Endothelial cell of umbilical vein (primary cell): ENCODE measurements at regions not wholly inside any gene's neighbourhood (a gene's known extent, or its start where the extent isn't known, plus 50 kb on each side); places are given as distances from the start of the nearest gene placed in this dataset.

Source experiments
- BruUV-seq: library from RNA; stranded (reverse); fragments of 400-500 nt; replicated peaks from 2 replicates; lab custom pipeline; 2021; lab: Mats Ljungman, UMichigan
- CTCF ChIA-PET: fragments of 300-600, 350-600 bp; sonication (Branson Sonifier 250); formaldehyde crosslinking; loops from one replicate; lab custom pipeline; 2021; ENCODE audit warnings: antibody characterized with exemption, inconsistent platforms; lab: Charles Lee
- POLR2A ChIA-PET: fragments of 300-600, 350-600 bp; sonication (Branson Sonifier 250); formaldehyde crosslinking; loops from one replicate; lab custom pipeline; 2021; ENCODE audit warnings: antibody characterized with exemption, inconsistent platforms; lab: Charles Lee
- DNase-seq: peaks from one replicate; pipeline ENCODE4 v3.0.0-alpha.2; 2011; ENCODE audit warnings: low read depth, low spot score
- FAIRE-seq: peaks from 2 replicates; lab custom pipeline; 2011; peaks lifted over from hg19 to GRCh38; lab: Jason Lieb, UNC
- H2AFZ ChIP-seq: 2 replicates; pipeline ENCODE4 v1.6.0; 2012; ENCODE audit warnings: low read depth, low read length, control low read depth, inconsistent platforms
- H3K27ac ChIP-seq: 2 replicates; pipeline ENCODE4 v1.5.1; 2011; ENCODE audit warnings: low read depth, mild to moderate bottlenecking, control low read depth, low read length, moderate library complexity; ENCODE audit not compliant: insufficient read depth
- H3K27me3 ChIP-seq, 2 experiments: 2 replicates each; pipeline versions ENCODE4 v1.6.0 to v1.6.1; 2011; ENCODE audit warnings: low read length in 2 of 2, mixed read lengths in 1 of 2; ENCODE audit not compliant: control insufficient read depth in 2 of 2, insufficient read depth in 2 of 2
- H3K36me3 ChIP-seq, 2 experiments: 2 replicates in 1 of 2; 3 replicates in 1 of 2; pipeline ENCODE4 v1.5.1; 2011; ENCODE audit warnings: low read length in 2 of 2, mild to moderate bottlenecking in 1 of 2, moderate library complexity in 1 of 2; ENCODE audit not compliant: control insufficient read depth in 2 of 2, insufficient read depth in 2 of 2; ENCODE audit errors: extremely low read depth in 1 of 2
- H3K4me1 ChIP-seq: 3 replicates; pipeline ENCODE4 v1.5.1; 2011; ENCODE audit warnings: mild to moderate bottlenecking, low read length; ENCODE audit not compliant: control insufficient read depth, insufficient read depth; ENCODE audit errors: extremely low read depth
- H3K4me2 ChIP-seq: 2 replicates; pipeline ENCODE4 v1.6.1; 2011; ENCODE audit warnings: low read length, control low read depth, mixed read lengths; ENCODE audit not compliant: insufficient read depth
- H3K4me3 ChIP-seq, 3 experiments: fragments of 200-600 bp in 1 of 3; sonication (generic), shearing (Covaris generic) in 1 of 3; replicated peaks in 1 of 3; 2 replicates each; pipeline ENCODE4 v1.5.1; 2011 to 2016; ENCODE audit warnings: control low read depth in 3 of 3, low read length in 3 of 3, mild to moderate bottlenecking in 2 of 3, inconsistent platforms in 1 of 3, low read depth in 1 of 3, moderate library complexity in 1 of 3; ENCODE audit not compliant: insufficient read depth in 1 of 3
- H3K79me2 ChIP-seq: 2 replicates; pipeline ENCODE4 v1.6.0; 2012; ENCODE audit warnings: low read length, inconsistent platforms; ENCODE audit not compliant: control insufficient read depth, insufficient read depth
- H3K9ac ChIP-seq: replicated peaks from 2 replicates; pipeline ENCODE3; 2011; ENCODE audit warnings: low read length, control low read depth; ENCODE audit not compliant: insufficient read depth; ENCODE audit errors: extremely low read depth
- H3K9me1 ChIP-seq: replicated peaks from 3 replicates; pipeline ENCODE4 v1.6.0; 2011; ENCODE audit warnings: mild to moderate bottlenecking, low read length; ENCODE audit not compliant: control insufficient read depth, insufficient read depth; ENCODE audit errors: extremely low read depth
- H3K9me3 ChIP-seq: replicated peaks from 2 replicates; pipeline ENCODE4 v1.5.1; 2012; ENCODE audit warnings: low read length, inconsistent platforms; ENCODE audit not compliant: control insufficient read depth, insufficient read depth
- H4K20me1 ChIP-seq: replicated peaks from 2 replicates; pipeline ENCODE3; 2011; ENCODE audit warnings: mild to moderate bottlenecking, low read length; ENCODE audit not compliant: control insufficient read depth, insufficient read depth; ENCODE audit errors: extremely low read depth
- FOS ChIP-seq: IDR thresholded peaks from 2 replicates; pipeline ENCODE4 v1.6.1; 2011; ENCODE audit warnings: mild to moderate bottlenecking, low read length, moderate library complexity, borderline replicate concordance; ENCODE audit not compliant: insufficient read depth
- GATA2 ChIP-seq: IDR thresholded peaks from 2 replicates; pipeline ENCODE4 v1.7.0; 2011; ENCODE audit warnings: low read depth, mild to moderate bottlenecking, moderate library complexity, mixed read lengths, low read length; ENCODE audit not compliant: insufficient read length, insufficient read depth
- JUN ChIP-seq: IDR thresholded peaks from 2 replicates; pipeline ENCODE4 v1.6.1; 2011; ENCODE audit warnings: borderline replicate concordance, low read depth; ENCODE audit not compliant: insufficient read length, insufficient read depth
- MYC ChIP-seq: IDR thresholded peaks from one replicate; pipeline ENCODE4 v1.6.1; 2011; ENCODE audit warnings: mild to moderate bottlenecking, low read depth, low read length
- POLR2AphosphoS5 ChIP-seq: IDR thresholded peaks from 2 replicates; pipeline ENCODE4 v1.6.1; 2012; ENCODE audit warnings: low read depth, mild to moderate bottlenecking, control low read depth, low read length, moderate library complexity; ENCODE audit not compliant: insufficient read depth
- dilution Hi-C: fragments of 300-500 bp; cut with MboI; formaldehyde crosslinking; loops from one replicate; pipeline ENCODE4 v1.15.0; 2019; ENCODE audit warnings: low sequenced_read_pairs; ENCODE audit not compliant: extremely low pct_ligation_motif_present
- intact Hi-C: fragments of 100-400 bp; cut with micrococcal nuclease; formaldehyde crosslinking; loops from one replicate; pipeline ENCODE4 v1.10.0; 2022
- TF ChIP-seq, protein P1 (sequence below): IDR thresholded peaks from 2 replicates; pipeline ENCODE4 v1.6.1; 2011; ENCODE audit not compliant: insufficient read depth, insufficient read length
- TF ChIP-seq, protein P2 (sequence below), 2 donors: IDR thresholded peaks; 1 replicate in 1 of 2; 2 replicates in 1 of 2; pipeline ENCODE4 v1.5.1; 2011; ENCODE audit warnings: low read length in 2 of 2, mild to moderate bottlenecking in 2 of 2, moderate library complexity in 2 of 2, control low read depth in 1 of 2, inconsistent platforms in 1 of 2, low read depth in 1 of 2; ENCODE audit not compliant: insufficient read depth in 1 of 2; ENCODE audit errors: extremely low read depth in 1 of 2

DNA sequence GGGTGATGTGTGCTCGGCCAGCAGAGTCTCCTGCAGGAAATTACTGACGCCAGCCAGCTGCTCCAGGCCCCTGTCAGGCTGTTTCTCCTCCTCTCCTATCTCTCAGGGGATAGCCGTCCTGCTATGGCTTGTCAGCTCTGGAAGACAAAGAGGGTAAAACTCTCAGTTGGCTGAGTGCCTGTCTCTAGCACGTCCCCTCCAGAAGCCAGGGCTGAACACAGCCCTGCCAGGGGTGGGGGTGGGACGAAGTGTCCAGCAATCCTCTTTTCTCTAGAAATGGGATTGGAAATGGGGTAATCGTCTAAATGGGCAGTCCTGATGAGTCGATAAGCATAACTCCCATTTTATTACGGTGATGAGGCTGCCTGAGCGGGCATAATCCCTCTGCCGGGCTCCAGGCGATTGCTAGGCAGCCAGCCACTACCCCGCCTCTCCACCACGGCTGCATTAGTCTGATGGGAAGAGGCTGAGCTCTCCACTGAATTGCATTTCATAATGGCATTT lies 89.1 kb upstream of the GNAO1 start:
- Histone ChIP-seq H3K27ac (no peak overlapping the region), H2AFZ (no peak overlapping the region), H3K36me3 (no peaks in the 10 kb centered on the region), H3K4me1 (no peaks in the 10 kb centered on the region), H3K9ac (no peak overlapping the region), H3K9me3 (no peaks in the 10 kb centered on the region), H4K20me1 (no peaks in the 10 kb centered on the region), H3K79me2 (no peaks in the 10 kb centered on the region), H3K4me3 (no peak overlapping the region), H3K27me3 (no peaks in the 10 kb centered on the region), H3K9me1 (no peaks in the 10 kb centered on the region), H3K4me2 (no peak overlapping the region)
- dilution Hi-C loops (no loop called here), intact Hi-C loops (no loop called here)
- no peak for DNase-seq
- BruUV-seq: no TSS peak
- no peak for FAIRE-seq
- ChIA-PET CTCF (interaction anchor here (1.4 kb wide), 1 partner anchor 11 kb away, joined by 3 read pairs; no protein-coding TSS in a partner anchor), POLR2A (no interaction called here)
- TF ChIP-seq JUN (no peak), GATA2 (no peak), FOS (no peak), POLR2AphosphoS5 (no peak), MYC (no peak)
- TF ChIP-seq, protein P1, sequence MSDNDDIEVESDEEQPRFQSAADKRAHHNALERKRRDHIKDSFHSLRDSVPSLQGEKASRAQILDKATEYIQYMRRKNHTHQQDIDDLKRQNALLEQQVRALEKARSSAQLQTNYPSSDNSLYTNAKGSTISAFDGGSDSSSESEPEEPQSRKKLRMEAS: no peak
- TF ChIP-seq, protein P2, sequence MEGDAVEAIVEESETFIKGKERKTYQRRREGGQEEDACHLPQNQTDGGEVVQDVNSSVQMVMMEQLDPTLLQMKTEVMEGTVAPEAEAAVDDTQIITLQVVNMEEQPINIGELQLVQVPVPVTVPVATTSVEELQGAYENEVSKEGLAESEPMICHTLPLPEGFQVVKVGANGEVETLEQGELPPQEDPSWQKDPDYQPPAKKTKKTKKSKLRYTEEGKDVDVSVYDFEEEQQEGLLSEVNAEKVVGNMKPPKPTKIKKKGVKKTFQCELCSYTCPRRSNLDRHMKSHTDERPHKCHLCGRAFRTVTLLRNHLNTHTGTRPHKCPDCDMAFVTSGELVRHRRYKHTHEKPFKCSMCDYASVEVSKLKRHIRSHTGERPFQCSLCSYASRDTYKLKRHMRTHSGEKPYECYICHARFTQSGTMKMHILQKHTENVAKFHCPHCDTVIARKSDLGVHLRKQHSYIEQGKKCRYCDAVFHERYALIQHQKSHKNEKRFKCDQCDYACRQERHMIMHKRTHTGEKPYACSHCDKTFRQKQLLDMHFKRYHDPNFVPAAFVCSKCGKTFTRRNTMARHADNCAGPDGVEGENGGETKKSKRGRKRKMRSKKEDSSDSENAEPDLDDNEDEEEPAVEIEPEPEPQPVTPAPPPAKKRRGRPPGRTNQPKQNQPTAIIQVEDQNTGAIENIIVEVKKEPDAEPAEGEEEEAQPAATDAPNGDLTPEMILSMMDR (IDR thresholded peaks at IDR 0.05; ENCODE audit: extremely low read depth in 1 of 2, insufficient read depth in 1 of 2, low read depth in 1 of 2, low read length in 2 of 2): no peak
